HepG2 (cell line): ENCODE measurements at regions not wholly inside any gene's neighbourhood (a gene's known extent, or its start where the extent isn't known, plus 50 kb on each side); places are given as distances from the start of the nearest gene placed in this dataset.

Source experiments
- ATF7-NPFF ChIP-seq: sonication (generic); formaldehyde crosslinking; IDR thresholded peaks from 2 replicates; pipeline ENCODE4 v1.8.1; 2023; ENCODE audit warnings: mild to moderate bottlenecking, low read depth, missing genetic modification reagents, moderate library complexity
- CCAR2 ChIP-seq: fragments of 200-400 bp; formaldehyde crosslinking; optimal IDR thresholded peaks from 2 replicates; pipeline ENCODE3; 2018; ENCODE audit warnings: low read depth, mild to moderate bottlenecking, low read length, moderate library complexity
- CCDC6 ChIP-seq: sonication (generic); formaldehyde crosslinking; IDR thresholded peaks from 2 replicates; pipeline ENCODE4 v1.8.1; 2022; ENCODE audit warnings: mild to moderate bottlenecking, missing genetic modification reagents, moderate library complexity
- CHD2 ChIP-seq: IDR thresholded peaks from 2 replicates; pipeline ENCODE4 v1.6.1; 2011; ENCODE audit warnings: low read depth, low read length, improper control_type of control experiment
- GMEB2 ChIP-seq: IDR thresholded peaks from 2 replicates; pipeline ENCODE4 v1.6.1; 2016; ENCODE audit warnings: missing biosample characterization, missing genetic modification reagents, low read depth
- MYPOP ChIP-seq: sonication (generic); formaldehyde crosslinking; IDR thresholded peaks from 2 replicates; pipeline ENCODE4 v1.8.1; 2023; ENCODE audit warnings: mild to moderate bottlenecking, moderate library complexity, missing genetic modification reagents
- NCOA5 ChIP-seq: sonication (generic); formaldehyde crosslinking; IDR thresholded peaks from 2 replicates; pipeline ENCODE4 v1.4.0; 2020; ENCODE audit warnings: missing genetic modification reagents
- POGK ChIP-seq: sonication (generic); formaldehyde crosslinking; conservative IDR thresholded peaks from 2 replicates; pipeline ENCODE4 v1.8.0; 2022; ENCODE audit warnings: mild to moderate bottlenecking, moderate library complexity, missing genetic modification reagents
- POLR2G ChIP-seq: fragments of 200-400 bp; formaldehyde crosslinking; IDR thresholded peaks from 2 replicates; pipeline ENCODE4 v1.6.1; 2018; ENCODE audit warnings: mild to moderate bottlenecking, low read depth, low read length, moderate library complexity
- RFX1 ChIP-seq: fragments of 450-650 bp; IDR thresholded peaks from 2 replicates; pipeline ENCODE4 v1.6.1; 2017
- SNAPC5 ChIP-seq: sonication (generic); formaldehyde crosslinking; IDR thresholded peaks from 2 replicates; pipeline ENCODE4 v1.8.1; 2023; ENCODE audit warnings: mild to moderate bottlenecking, missing genetic modification reagents, borderline replicate concordance
- SP2 ChIP-seq: sonication (generic); formaldehyde crosslinking; IDR thresholded peaks from 2 replicates; pipeline ENCODE4 v1.5.1; 2020; ENCODE audit warnings: mild to moderate bottlenecking, missing genetic modification reagents
- ZBTB38 ChIP-seq: sonication (generic); formaldehyde crosslinking; IDR thresholded peaks from 2 replicates; pipeline ENCODE4 v1.5.1; 2020; ENCODE audit warnings: mild to moderate bottlenecking, missing genetic modification reagents
- ZBTB42 ChIP-seq: sonication (generic); formaldehyde crosslinking; IDR thresholded peaks from 2 replicates; pipeline ENCODE4 v1.5.0; 2020; ENCODE audit warnings: mild to moderate bottlenecking, missing genetic modification reagents
- ZMAT5 ChIP-seq: sonication (generic); formaldehyde crosslinking; IDR thresholded peaks from 2 replicates; pipeline ENCODE4 v1.5.0; 2020; ENCODE audit warnings: mild to moderate bottlenecking, low read depth, missing genetic modification reagents, borderline replicate concordance
- ZNF143 ChIP-seq: sonication (generic); formaldehyde crosslinking; IDR thresholded peaks from 2 replicates; pipeline ENCODE4 v1.4.0; 2020; ENCODE audit warnings: missing genetic modification reagents
- ZNF263 ChIP-seq: sonication (generic); formaldehyde crosslinking; IDR thresholded peaks from 2 replicates; pipeline ENCODE4 v1.4.0; 2020; ENCODE audit warnings: missing genetic modification reagents
- ZNF446 ChIP-seq: sonication (generic); formaldehyde crosslinking; IDR thresholded peaks from 2 replicates; pipeline ENCODE4 v1.5.0; 2020; ENCODE audit warnings: mild to moderate bottlenecking, missing genetic modification reagents
- ZNF564 ChIP-seq: sonication (generic); formaldehyde crosslinking; IDR thresholded peaks from 2 replicates; pipeline ENCODE4 v1.8.1; 2023; ENCODE audit warnings: mild to moderate bottlenecking, missing genetic modification reagents
- ZNF646 ChIP-seq: sonication (generic); formaldehyde crosslinking; IDR thresholded peaks from 2 replicates; pipeline ENCODE4 v1.9.0; 2021; ENCODE audit warnings: mild to moderate bottlenecking, missing genetic modification reagents

GRCh38 chr6:6723921-6724538 lies 135.5 kb downstream of the LY86 start (continued):
- TF ChIP-seq ZNF646 (CRISPR knock-in tag) (no peak), ATF7-NPFF (no peak), ZNF564 (no peak), ZNF263 (CRISPR knock-in tag) (no peak), POGK (no peak), ZNF446 (CRISPR knock-in tag) (no peak), POLR2G (no peak), CHD2 (no peak), CCAR2 (no peak), CCDC6 (no peak), ZBTB42 (no peak), SP2 (CRISPR knock-in tag) (no peak), ZNF143 (CRISPR knock-in tag) (no peak), SNAPC5 (CRISPR knock-in tag) (no peak), ZMAT5 (CRISPR knock-in tag) (0 out of 2 replicates have a peak, but pooled peaks have one; percentile 21), MYPOP (CRISPR knock-in tag) (no peak), NCOA5 (CRISPR knock-in tag) (no peak), ZBTB38 (no peak), GMEB2 (CRISPR knock-in tag) (no peak), RFX1 (no peak)
